ENCODE measurements at regions not wholly inside any gene's neighbourhood (a gene's known extent, or its start where the extent isn't known, plus 50 kb on each side); places are given as distances from the start of the nearest gene placed in this dataset.
"Not testable (repeated sequence)": the region's sequence is repeated elsewhere in the genome, so short reads cannot be mapped to it uniquely, and the experiment has no call there.

- DNase-seq (ENCODE audit: low read depth): no peak
Observed at GRCh38 chr3:153373606-153374005, 211.6 kb downstream of the RAP2B start.

- not testable (repeated sequence) for DNase-seq (ENCODE audit: low read depth)
Observed at GRCh38 chr3:153378366-153378765, 216.3 kb downstream of the RAP2B start.

GRCh38 chr3:153379516-153379915, 217.5 kb downstream of the RAP2B start:
- no peak for DNase-seq (ENCODE audit: low read depth)

GRCh38 chr3:153385343-153385742, 223.3 kb downstream of the RAP2B start:
- DNase-seq (ENCODE audit: low read depth): no peak

GRCh38 chr3:153392363-153392762, 230.3 kb downstream of the RAP2B start:
- no peak for DNase-seq (ENCODE audit: low read depth)

GRCh38 chr3:153394017-153394416, 232.0 kb downstream of the RAP2B start:
- DNase-seq (ENCODE audit: low read depth): no peak

- DNase-seq (ENCODE audit: low read depth): no peak
Observed at GRCh38 chr3:153396581-153396980, 234.6 kb downstream of the RAP2B start.

GRCh38 chr3:153397794-153398193, 235.8 kb downstream of the RAP2B start:
- DNase-seq (ENCODE audit: low read depth): no peak

GRCh38 chr3:153399636-153400035, 237.6 kb downstream of the RAP2B start:
- no peak for DNase-seq (ENCODE audit: low read depth)

GRCh38 chr3:153400641-153401040, 238.6 kb downstream of the RAP2B start:
- DNase-seq (ENCODE audit: low read depth): no peak

- no peak for DNase-seq (ENCODE audit: low read depth)
Observed at GRCh38 chr3:153404157-153404556, 242.1 kb downstream of the RAP2B start.

GRCh38 chr3:153405320-153405719, 243.3 kb downstream of the RAP2B start:
- DNase-seq (ENCODE audit: low read depth): not testable (repeated sequence)

- DNase-seq (ENCODE audit: low read depth): no peak
Observed at GRCh38 chr3:153410517-153410916, 248.5 kb downstream of the RAP2B start.

- no peak for DNase-seq (ENCODE audit: low read depth)
Observed at GRCh38 chr3:153414982-153415381, 253.0 kb downstream of the RAP2B start.

- no peak for DNase-seq (ENCODE audit: low read depth)
Observed at GRCh38 chr3:153422314-153422713, 260.3 kb downstream of the RAP2B start.

GRCh38 chr3:153423820-153424219, 261.8 kb downstream of the RAP2B start:
- DNase-seq (ENCODE audit: low read depth): not testable (repeated sequence)

- DNase-seq (ENCODE audit: low read depth): no peak
Observed at GRCh38 chr3:153426344-153426743, 264.3 kb downstream of the RAP2B start.

GRCh38 chr3:153426803-153427202, 264.8 kb downstream of the RAP2B start:
- no peak for DNase-seq (ENCODE audit: low read depth)

- no peak for DNase-seq (ENCODE audit: low read depth)
Observed at GRCh38 chr3:153429821-153430220, 267.8 kb downstream of the RAP2B start.

GRCh38 chr3:153431076-153431475, 269.1 kb downstream of the RAP2B start:
- no peak for DNase-seq (ENCODE audit: low read depth)

- DNase-seq (ENCODE audit: low read depth): no peak
Observed at GRCh38 chr3:153437666-153438065, 275.6 kb downstream of the RAP2B start.

- DNase-seq (ENCODE audit: low read depth): no peak
Observed at GRCh38 chr3:153438271-153438670, 276.2 kb downstream of the RAP2B start.

GRCh38 chr3:153439780-153440179, 277.8 kb downstream of the RAP2B start:
- DNase-seq (ENCODE audit: low read depth): no peak

GRCh38 chr3:153440311-153440710, 278.3 kb downstream of the RAP2B start:
- no peak for DNase-seq (ENCODE audit: low read depth)

- DNase-seq (ENCODE audit: low read depth): no peak
Observed at GRCh38 chr3:153442386-153442785, 280.4 kb downstream of the RAP2B start.

Measured in HS-27A (cell line).